Prostate gland (tissue), 2 donors: ENCODE measurements at regions not wholly inside any gene's neighbourhood (a gene's known extent, or its start where the extent isn't known, plus 50 kb on each side); places are given as distances from the start of the nearest gene placed in this dataset.

ENCODE experiments used
- POLR2A ChIP-seq: fragments of 450-650 bp; IDR thresholded peaks from one replicate; pipeline ENCODE4 v1.6.1; 2016; ENCODE audit warnings: antibody characterized with exemption, mild to moderate bottlenecking
- POLR2AphosphoS5 ChIP-seq: sonication (generic); formaldehyde crosslinking; IDR thresholded peaks from one replicate; pipeline ENCODE4 v1.6.1; 2017; ENCODE audit warnings: antibody characterized with exemption
- TF ChIP-seq, protein P1 (sequence below), 4 experiments: fragments of 200-600 bp in 2 of 4; fragments of 450-650 bp in 2 of 4; sonication (generic) in 2 of 4; IDR thresholded peaks; 1 replicate in 3 of 4; 2 replicates in 1 of 4; pipeline ENCODE4 v1.5.1; 2016 to 2019; ENCODE audit warnings: antibody characterized with exemption in 4 of 4, mild to moderate bottlenecking in 2 of 4, moderate library complexity in 2 of 4

DNA sequence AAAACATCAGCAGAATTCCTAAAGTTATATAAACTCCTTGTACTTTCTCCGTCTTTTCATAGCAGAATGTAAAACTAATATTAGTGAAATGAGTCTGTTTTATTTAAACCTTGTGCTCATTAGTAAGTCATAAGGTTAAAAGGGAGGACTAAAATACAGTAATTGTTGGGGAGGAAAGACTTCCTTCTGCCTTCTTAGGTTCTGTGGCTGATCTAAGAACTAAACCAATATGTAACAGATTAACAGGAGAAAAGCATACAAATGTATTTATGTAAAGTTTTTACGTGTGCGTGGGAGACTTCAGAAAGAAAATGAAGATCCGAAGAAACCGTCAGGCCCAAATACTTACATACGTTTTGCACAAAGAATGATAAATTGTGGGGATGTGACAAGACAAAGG lies 286.6 kb upstream of the MAD2L1 start:
- TF ChIP-seq POLR2AphosphoS5 (no peak), POLR2A (no peak)
- TF ChIP-seq, protein P1, sequence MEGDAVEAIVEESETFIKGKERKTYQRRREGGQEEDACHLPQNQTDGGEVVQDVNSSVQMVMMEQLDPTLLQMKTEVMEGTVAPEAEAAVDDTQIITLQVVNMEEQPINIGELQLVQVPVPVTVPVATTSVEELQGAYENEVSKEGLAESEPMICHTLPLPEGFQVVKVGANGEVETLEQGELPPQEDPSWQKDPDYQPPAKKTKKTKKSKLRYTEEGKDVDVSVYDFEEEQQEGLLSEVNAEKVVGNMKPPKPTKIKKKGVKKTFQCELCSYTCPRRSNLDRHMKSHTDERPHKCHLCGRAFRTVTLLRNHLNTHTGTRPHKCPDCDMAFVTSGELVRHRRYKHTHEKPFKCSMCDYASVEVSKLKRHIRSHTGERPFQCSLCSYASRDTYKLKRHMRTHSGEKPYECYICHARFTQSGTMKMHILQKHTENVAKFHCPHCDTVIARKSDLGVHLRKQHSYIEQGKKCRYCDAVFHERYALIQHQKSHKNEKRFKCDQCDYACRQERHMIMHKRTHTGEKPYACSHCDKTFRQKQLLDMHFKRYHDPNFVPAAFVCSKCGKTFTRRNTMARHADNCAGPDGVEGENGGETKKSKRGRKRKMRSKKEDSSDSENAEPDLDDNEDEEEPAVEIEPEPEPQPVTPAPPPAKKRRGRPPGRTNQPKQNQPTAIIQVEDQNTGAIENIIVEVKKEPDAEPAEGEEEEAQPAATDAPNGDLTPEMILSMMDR (IDR thresholded peaks at IDR 0.05), result no peak
